HCT116 (cell line): ENCODE measurements at regions not wholly inside any gene's neighbourhood (a gene's known extent, or its start where the extent isn't known, plus 50 kb on each side); places are given as distances from the start of the nearest gene placed in this dataset.

Source experiments
- CEBPB ChIP-seq: IDR thresholded peaks from 2 replicates; pipeline ENCODE4 v1.6.1; 2012; ENCODE audit warnings: low read depth
- EZH2 ChIP-seq: fragments of 200-600 bp; sonication (generic); IDR thresholded peaks from 2 replicates; pipeline ENCODE4 v1.6.1; 2017; ENCODE audit warnings: antibody characterized with exemption, mixed run types
- JUND ChIP-seq: IDR thresholded peaks from 2 replicates; pipeline ENCODE4 v1.6.1; 2012
- POLR2A ChIP-seq: IDR thresholded peaks from 2 replicates; pipeline ENCODE4 v1.7.0; 2011; ENCODE audit warnings: borderline replicate concordance; ENCODE audit not compliant: insufficient read depth, insufficient read length; ENCODE audit errors: extremely low read depth
- POLR2AphosphoS5 ChIP-seq: IDR thresholded peaks from 2 replicates; pipeline ENCODE4 v1.6.1; 2011; ENCODE audit warnings: mild to moderate bottlenecking, low read depth, low read length, moderate library complexity
- RAD21 ChIP-seq: IDR thresholded peaks from 2 replicates; pipeline ENCODE4 v1.6.1; 2012; ENCODE audit warnings: low read depth, mild to moderate bottlenecking
- ZFX ChIP-seq: fragments of 450-650 bp; IDR thresholded peaks from 2 replicates; pipeline ENCODE4 v1.6.1; 2017
- TF ChIP-seq, protein P1 (sequence below), 3 experiments: fragments of 200-600 bp in 1 of 3; sonication (generic) in 1 of 3; IDR thresholded peaks in 2 of 3; conservative IDR thresholded peaks in 1 of 3; 2 replicates each; pipeline ENCODE4 v1.5.1; 2012 to 2017; ENCODE audit warnings: low read depth in 2 of 3, low read length in 2 of 3, antibody characterized with exemption in 1 of 3, borderline replicate concordance in 1 of 3, control low read depth in 1 of 3, mild to moderate bottlenecking in 1 of 3, mixed read lengths in 1 of 3, mixed run types in 1 of 3, moderate library complexity in 1 of 3; ENCODE audit not compliant: insufficient read depth in 1 of 3
- TF ChIP-seq, protein P2 (sequence below): IDR thresholded peaks from 2 replicates; pipeline ENCODE4 v1.6.1; 2011; ENCODE audit warnings: mild to moderate bottlenecking, low read length, moderate library complexity; ENCODE audit not compliant: insufficient replicate concordance; ENCODE audit errors: extremely low read depth

DNA sequence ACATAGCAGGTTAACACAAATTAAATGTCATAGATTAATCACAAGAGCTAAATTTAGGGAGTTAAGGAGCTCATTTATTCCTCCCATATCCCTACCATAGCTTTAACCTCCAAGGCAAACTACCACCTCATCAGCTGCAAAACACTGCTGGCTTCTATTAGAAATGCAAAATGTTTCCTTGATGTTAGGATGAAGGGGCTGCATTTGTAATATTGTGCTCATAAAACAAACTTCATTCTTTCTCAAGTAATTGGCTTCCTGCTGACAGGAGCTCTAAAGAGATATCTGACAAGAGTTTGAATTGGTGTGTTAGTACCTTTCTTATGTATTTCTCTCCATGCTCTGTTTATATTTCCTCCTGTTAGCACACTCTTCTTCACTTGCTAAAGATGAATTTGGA lies 152.1 kb downstream of the OLFM4 start:
- TF ChIP-seq, protein P1, sequence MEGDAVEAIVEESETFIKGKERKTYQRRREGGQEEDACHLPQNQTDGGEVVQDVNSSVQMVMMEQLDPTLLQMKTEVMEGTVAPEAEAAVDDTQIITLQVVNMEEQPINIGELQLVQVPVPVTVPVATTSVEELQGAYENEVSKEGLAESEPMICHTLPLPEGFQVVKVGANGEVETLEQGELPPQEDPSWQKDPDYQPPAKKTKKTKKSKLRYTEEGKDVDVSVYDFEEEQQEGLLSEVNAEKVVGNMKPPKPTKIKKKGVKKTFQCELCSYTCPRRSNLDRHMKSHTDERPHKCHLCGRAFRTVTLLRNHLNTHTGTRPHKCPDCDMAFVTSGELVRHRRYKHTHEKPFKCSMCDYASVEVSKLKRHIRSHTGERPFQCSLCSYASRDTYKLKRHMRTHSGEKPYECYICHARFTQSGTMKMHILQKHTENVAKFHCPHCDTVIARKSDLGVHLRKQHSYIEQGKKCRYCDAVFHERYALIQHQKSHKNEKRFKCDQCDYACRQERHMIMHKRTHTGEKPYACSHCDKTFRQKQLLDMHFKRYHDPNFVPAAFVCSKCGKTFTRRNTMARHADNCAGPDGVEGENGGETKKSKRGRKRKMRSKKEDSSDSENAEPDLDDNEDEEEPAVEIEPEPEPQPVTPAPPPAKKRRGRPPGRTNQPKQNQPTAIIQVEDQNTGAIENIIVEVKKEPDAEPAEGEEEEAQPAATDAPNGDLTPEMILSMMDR (IDR thresholded peaks at IDR 0.05 in 2 of 3, conservative IDR thresholded peaks at IDR 0.05 in 1 of 3; ENCODE audit: borderline replicate concordance in 1 of 3, insufficient read depth in 1 of 3, low read depth in 2 of 3, low read length in 2 of 3), result no peak
- no peak for TF ChIP-seq POLR2A
- TF ChIP-seq POLR2AphosphoS5, result no peak
- no peak for TF ChIP-seq JUND
- no peak for TF ChIP-seq RAD21
- TF ChIP-seq ZFX, result no peak
- TF ChIP-seq, protein P2, sequence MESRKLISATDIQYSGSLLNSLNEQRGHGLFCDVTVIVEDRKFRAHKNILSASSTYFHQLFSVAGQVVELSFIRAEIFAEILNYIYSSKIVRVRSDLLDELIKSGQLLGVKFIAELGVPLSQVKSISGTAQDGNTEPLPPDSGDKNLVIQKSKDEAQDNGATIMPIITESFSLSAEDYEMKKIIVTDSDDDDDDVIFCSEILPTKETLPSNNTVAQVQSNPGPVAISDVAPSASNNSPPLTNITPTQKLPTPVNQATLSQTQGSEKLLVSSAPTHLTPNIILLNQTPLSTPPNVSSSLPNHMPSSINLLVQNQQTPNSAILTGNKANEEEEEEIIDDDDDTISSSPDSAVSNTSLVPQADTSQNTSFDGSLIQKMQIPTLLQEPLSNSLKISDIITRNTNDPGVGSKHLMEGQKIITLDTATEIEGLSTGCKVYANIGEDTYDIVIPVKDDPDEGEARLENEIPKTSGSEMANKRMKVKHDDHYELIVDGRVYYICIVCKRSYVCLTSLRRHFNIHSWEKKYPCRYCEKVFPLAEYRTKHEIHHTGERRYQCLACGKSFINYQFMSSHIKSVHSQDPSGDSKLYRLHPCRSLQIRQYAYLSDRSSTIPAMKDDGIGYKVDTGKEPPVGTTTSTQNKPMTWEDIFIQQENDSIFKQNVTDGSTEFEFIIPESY, result no peak
- TF ChIP-seq EZH2, result no peak
- TF ChIP-seq CEBPB, result no peak
